ENCODE measurements at regions not wholly inside any gene's neighbourhood (a gene's known extent, or its start where the extent isn't known, plus 50 kb on each side); places are given as distances from the start of the nearest gene placed in this dataset.

DNA sequence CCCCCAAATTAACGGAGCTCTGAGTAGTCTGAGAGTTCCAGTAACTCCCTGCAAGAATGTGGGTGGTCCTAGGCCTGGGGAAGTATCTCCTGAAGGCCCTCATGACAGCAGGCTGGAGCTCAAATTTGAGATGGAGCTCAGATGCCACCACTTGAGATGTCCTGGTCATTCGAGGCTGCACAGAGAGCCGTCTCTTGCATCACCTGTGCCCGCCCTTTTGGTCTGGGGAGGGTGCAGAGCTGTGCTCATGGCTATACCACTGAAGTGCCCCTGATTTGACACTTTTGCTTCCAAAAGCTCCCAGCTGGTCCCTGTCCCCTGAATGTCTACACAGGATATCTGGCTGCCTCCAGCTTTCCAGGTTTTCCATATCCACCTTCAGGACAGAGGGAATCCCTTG lies 214.0 kb upstream of the B3GAT1 start (continued):
- no peak for TF ChIP-seq GTF2F1 (IDR thresholded peaks at IDR 0.05; ENCODE audit: borderline replicate concordance, low read depth, low read length)
- TF ChIP-seq CBX5 (IDR thresholded peaks at IDR 0.05; ENCODE audit: low read depth, low read length), result no peak
- TF ChIP-seq SIRT6 (IDR thresholded peaks at IDR 0.05; ENCODE audit: low read length), result no peak
- no peak for TF ChIP-seq FOSL1 (IDR thresholded peaks at IDR 0.05; ENCODE audit: insufficient read depth, low read depth, low read length)
- no peak for TF ChIP-seq TCF12 (IDR thresholded peaks at IDR 0.05; ENCODE audit: low read depth, low read length)
- no peak for TF ChIP-seq EGR1 (IDR thresholded peaks at IDR 0.05; ENCODE audit: borderline replicate concordance, low read depth, low read length)
- TF ChIP-seq ZNF274 (IDR thresholded peaks at IDR 0.05; ENCODE audit: borderline replicate concordance, extremely low read depth, low read length), result no peak
